ENCODE measurements at regions not wholly inside any gene's neighbourhood (a gene's known extent, or its start where the extent isn't known, plus 50 kb on each side); places are given as distances from the start of the nearest gene placed in this dataset.

DNA sequence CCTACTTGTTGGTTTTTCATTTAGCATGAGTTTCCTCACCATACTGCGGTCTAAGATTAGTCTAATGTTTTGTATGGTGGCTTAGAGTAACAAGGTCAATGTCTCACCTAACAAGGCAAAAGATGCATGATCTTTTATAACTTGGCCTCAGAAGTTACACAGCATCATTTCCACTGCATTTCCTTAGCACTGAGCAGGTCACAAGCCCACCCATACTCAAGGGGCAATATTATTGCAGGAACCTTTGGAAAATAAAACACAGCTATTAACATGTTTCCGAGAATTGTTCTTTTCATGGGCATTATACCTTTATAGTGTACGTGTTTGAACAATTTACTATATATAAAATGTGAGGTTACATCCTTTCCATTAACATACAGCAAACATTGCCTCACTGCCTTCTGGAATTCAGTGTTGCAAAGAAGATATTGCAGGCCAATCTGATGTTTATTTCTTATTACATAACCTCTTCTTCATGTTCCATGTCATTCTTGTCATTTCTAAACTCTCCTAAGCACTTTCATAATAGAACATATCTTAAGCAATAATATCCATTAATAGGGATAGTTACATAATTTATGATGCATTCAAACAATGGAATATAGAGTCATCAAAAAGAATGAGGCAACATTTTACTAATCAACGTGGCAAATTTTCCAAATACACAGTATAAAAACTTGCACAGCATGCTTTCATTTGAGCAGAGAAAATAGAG is 153.8 kb downstream of the AREG start:
- TF ChIP-seq, protein P1, sequence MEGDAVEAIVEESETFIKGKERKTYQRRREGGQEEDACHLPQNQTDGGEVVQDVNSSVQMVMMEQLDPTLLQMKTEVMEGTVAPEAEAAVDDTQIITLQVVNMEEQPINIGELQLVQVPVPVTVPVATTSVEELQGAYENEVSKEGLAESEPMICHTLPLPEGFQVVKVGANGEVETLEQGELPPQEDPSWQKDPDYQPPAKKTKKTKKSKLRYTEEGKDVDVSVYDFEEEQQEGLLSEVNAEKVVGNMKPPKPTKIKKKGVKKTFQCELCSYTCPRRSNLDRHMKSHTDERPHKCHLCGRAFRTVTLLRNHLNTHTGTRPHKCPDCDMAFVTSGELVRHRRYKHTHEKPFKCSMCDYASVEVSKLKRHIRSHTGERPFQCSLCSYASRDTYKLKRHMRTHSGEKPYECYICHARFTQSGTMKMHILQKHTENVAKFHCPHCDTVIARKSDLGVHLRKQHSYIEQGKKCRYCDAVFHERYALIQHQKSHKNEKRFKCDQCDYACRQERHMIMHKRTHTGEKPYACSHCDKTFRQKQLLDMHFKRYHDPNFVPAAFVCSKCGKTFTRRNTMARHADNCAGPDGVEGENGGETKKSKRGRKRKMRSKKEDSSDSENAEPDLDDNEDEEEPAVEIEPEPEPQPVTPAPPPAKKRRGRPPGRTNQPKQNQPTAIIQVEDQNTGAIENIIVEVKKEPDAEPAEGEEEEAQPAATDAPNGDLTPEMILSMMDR (IDR thresholded peaks at IDR 0.05; ENCODE audit: low read length) = no peak
- TF ChIP-seq EZH2 (IDR thresholded peaks at IDR 0.05; ENCODE audit: borderline replicate concordance, low read length) = no peak
